ENCODE measurements at regions not wholly inside any gene's neighbourhood (a gene's known extent, or its start where the extent isn't known, plus 50 kb on each side); places are given as distances from the start of the nearest gene placed in this dataset.
"Not testable (repeated sequence)": the region's sequence is repeated elsewhere in the genome, so short reads cannot be mapped to it uniquely, and the experiment has no call there.

GRCh38 chr14:31911160-31911559, 165.9 kb upstream of the ARHGAP5 start:
- in situ Hi-C loops (cut with HindIII; ENCODE audit: low sequenced_read_pairs), result no loop called here
- no peak for TF ChIP-seq CTCF (IDR thresholded peaks at IDR 0.05; ENCODE audit: low read depth, low read length, missing control alignments)
- no peak for DNase-seq (ENCODE audit: low read depth)
- H3K4me3 ChIP-seq (ENCODE audit: low read depth, low read length), result no peak overlapping the region

GRCh38 chr14:31913370-31913769, 163.7 kb upstream of the ARHGAP5 start:
- in situ Hi-C loops (cut with HindIII; ENCODE audit: low sequenced_read_pairs), result no loop called here
- TF ChIP-seq CTCF (IDR thresholded peaks at IDR 0.05; ENCODE audit: low read depth, low read length, missing control alignments), result no peak
- no peak for DNase-seq (ENCODE audit: low read depth)
- H3K4me3 ChIP-seq (ENCODE audit: low read depth, low read length), result no peak overlapping the region

- in situ Hi-C loops (cut with HindIII; ENCODE audit: low sequenced_read_pairs); DNase-seq (ENCODE audit: low read depth); H3K4me3 ChIP-seq (ENCODE audit: low read depth, low read length): not testable (repeated sequence)
Measured at GRCh38 chr14:31918289-31918688, 158.8 kb upstream of the ARHGAP5 start.

- H3K4me3 ChIP-seq (ENCODE audit: low read depth, low read length), result no peak overlapping the region
- no peak for TF ChIP-seq CTCF (IDR thresholded peaks at IDR 0.05; ENCODE audit: low read depth, low read length, missing control alignments)
- in situ Hi-C loops (cut with HindIII; ENCODE audit: low sequenced_read_pairs), result no loop called here
- DNase-seq (ENCODE audit: low read depth), result no peak
Measured at GRCh38 chr14:31920001-31920400, 157.1 kb upstream of the ARHGAP5 start.

- in situ Hi-C loops (cut with HindIII; ENCODE audit: low sequenced_read_pairs), result no loop called here
- no peak for TF ChIP-seq CTCF (IDR thresholded peaks at IDR 0.05; ENCODE audit: low read depth, low read length, missing control alignments)
- DNase-seq (ENCODE audit: low read depth), result no peak
- H3K4me3 ChIP-seq (ENCODE audit: low read depth, low read length), result no peak overlapping the region
Measured at GRCh38 chr14:31920989-31921650, 156.0 kb upstream of the ARHGAP5 start.

- H3K4me3 ChIP-seq (ENCODE audit: low read depth, low read length), result no peak overlapping the region
- in situ Hi-C loops (cut with HindIII; ENCODE audit: low sequenced_read_pairs), result no loop called here
- DNase-seq (ENCODE audit: low read depth), result no peak
- TF ChIP-seq CTCF (IDR thresholded peaks at IDR 0.05; ENCODE audit: low read depth, low read length, missing control alignments), result no peak
Measured at GRCh38 chr14:31921721-31922120, 155.4 kb upstream of the ARHGAP5 start.

- in situ Hi-C loops (cut with HindIII; ENCODE audit: low sequenced_read_pairs), result no loop called here
- TF ChIP-seq CTCF (IDR thresholded peaks at IDR 0.05; ENCODE audit: low read depth, low read length, missing control alignments), result peak; percentile 51
- no peak overlapping the region for H3K4me3 ChIP-seq (ENCODE audit: low read depth, low read length)
- no peak for DNase-seq (ENCODE audit: low read depth)
Measured at GRCh38 chr14:31926123-31926522, 151.0 kb upstream of the ARHGAP5 start.

Data from astrocyte of the cerebellum (primary cell).